ENCODE measurements at regions not wholly inside any gene's neighbourhood (a gene's known extent, or its start where the extent isn't known, plus 50 kb on each side); places are given as distances from the start of the nearest gene placed in this dataset.

- no peak for TF ChIP-seq CTCF (IDR thresholded peaks at IDR 0.05)
- TF ChIP-seq POLR2A (IDR thresholded peaks at IDR 0.05) = no peak
Measured at GRCh38 chr13:64793131-64793530, 2437.0 kb downstream of the PCDH9 start.
